Renal pelvis (tissue), 1 donor: ENCODE measurements at regions not wholly inside any gene's neighbourhood (a gene's known extent, or its start where the extent isn't known, plus 50 kb on each side); places are given as distances from the start of the nearest gene placed in this dataset.

Experiments used
- DNase-seq: peaks from one replicate; pipeline ENCODE4 v3.0.0-alpha.2; 2013

DNA sequence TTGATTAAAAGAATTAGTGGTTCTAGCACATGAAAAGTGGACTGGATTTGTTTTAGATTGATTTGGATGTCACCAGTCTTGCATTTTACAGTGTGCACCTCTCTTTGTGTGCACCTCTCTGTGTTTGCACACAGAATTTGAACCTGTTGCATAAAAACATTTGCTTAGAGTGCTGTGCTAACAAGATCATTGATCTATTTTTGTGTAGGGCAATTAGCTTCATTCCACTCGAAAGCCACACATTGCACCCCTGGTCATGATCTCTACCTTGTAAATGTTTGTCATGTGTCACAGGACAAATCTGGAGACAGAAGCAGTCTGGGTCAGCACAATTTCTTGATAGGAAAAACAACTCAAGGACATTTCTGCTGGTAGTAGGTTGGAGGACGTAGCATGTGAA lies 258.7 kb upstream of the LINC00305 start:
- DNase-seq, result no peak

DNA sequence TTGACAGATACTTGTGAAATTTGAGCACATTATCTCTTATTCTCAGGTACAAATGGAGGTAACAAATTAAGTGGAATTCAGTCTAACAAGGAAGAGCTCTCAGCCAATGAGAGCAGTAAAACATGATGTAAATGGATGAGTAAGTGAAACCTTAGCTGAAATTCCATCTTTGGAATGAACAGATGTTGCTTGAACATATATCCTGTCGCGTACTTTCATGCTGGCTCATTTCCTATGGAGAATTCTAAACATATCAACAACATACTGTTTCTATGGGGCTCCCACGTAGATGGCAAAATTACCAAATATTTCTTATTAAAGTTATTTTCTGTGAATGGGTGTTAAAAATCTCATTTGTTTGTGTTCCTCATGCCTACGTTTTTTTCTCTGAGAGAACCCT lies 256.3 kb upstream of the LINC00305 start:
- DNase-seq, result no peak

DNA sequence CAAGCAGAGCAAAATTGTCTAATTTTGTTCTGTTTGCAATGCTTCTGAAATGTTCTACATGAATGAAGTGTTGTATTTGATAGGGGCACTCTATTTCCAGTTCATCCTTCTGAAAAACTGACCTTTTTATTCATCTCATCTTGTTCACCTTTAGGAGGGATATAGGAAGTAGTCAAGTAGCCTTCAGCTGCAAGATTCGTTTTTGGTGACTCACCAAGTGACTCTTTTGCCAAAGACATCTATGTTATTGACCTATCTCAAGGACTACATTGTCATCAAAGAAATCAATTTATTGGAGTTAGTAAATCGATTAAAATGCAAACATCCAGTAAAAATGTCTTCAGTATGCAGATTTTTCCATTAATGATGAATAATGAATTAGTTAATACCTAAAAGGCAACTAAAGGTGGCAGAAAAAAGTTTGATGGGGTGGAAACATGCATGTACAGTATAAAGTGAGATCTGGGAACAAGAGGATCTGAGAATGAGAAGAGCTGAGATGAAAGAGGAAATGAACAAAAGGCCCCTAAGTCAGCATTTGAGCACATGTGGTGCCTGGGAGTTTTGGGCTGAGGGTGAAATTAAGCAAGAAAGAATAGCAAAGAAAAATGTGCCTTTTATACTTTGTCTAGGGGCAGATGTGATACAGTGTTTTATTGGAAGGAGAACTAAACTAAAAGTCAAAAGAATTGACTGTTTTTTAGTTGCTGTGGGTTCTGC lies 255.1 kb upstream of the LINC00305 start:
- DNase-seq, result no peak

DNA sequence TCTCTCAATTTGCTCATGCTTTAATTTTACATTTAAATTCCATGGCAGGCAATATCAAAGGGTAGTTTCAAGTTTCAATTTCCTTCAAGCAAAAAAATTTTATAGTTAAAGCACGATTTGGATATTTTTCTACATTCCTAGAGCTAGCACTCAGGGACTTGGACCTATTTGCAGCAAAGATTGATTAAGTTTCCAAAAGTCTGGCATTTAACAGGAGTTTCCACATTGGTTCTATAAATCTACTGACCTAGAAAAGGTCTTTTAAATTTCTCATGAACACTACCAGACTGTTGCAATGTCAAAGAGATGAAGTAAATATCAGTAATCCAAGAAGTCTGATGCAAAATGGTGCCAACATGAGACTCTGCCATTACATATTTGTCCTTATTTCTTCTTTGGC lies 253.7 kb upstream of the LINC00305 start:
- DNase-seq, result no peak

DNA sequence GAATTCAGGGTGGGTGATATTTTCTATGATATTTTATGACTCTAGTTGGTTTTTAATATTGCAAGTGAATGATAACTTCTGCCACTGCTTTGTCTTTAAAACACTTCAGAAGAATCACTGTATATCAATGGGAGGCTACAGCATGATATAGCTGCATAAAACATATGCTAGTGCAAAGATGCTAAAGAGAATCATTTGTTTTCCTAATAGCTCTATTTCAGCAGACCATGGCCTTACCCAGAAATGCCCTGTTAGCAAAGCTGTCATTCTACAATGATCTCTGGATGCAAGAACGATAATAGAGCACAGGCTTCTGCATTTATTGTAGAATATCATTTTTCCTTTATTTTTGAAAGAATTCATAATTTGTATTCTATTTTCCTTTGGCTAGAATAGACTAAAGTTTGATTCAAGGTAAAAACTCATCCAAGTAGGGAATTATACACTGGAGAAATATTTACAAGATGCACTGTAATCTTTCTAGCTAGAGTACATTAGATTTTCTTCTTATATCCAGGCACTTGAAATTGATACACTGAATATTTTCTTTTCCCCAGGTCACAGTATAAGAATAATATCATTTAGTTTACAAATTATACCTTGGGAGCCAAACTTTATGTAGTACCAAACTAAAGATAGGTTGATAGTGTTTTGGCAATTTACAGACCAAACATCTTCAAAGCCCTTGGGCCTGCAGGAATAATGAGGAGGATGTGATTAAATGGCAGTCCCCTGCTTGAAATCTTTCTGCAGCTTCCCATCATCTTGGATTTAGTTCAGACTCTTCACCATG lies 252.6 kb upstream of the LINC00305 start:
- DNase-seq, result no peak

DNA sequence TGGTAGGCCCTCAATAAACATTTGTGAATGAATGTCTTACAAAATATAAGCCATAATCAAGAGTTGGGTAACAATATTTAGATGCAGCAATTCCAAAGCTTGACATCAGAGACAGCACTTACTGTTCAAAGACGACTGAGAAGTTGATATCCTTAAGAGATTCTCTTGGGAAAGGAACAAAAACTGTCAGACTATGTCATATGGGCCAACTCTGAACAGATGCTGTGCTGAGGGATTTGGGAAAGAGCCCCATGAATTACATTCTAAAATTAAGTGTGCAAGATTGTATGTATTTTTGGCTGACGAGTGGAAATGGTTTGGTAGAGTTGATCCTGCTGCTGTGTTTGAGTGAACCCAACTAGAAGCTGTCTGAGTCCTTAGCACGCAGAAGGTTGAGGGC lies 250.7 kb upstream of the LINC00305 start:
- DNase-seq, result no peak

DNA sequence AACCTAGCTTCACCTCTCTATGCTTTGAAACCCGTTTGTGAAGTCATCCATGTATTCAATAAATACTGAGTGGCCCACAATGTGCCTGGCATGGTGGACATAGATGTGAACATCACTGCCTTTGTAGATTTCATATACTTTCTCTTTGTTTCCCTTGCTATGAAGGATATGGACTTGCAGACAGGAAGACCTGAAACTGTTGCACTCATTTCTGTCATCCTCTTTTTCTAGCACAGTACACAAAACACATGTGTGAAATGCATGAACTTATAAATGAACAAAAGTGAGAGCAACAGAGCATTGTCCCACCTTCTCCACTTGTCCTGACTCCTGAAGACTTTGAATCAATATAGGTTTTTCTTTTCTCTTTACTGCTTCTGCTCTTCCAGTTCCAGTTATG lies 249.4 kb upstream of the LINC00305 start:
- DNase-seq, result no peak

DNA sequence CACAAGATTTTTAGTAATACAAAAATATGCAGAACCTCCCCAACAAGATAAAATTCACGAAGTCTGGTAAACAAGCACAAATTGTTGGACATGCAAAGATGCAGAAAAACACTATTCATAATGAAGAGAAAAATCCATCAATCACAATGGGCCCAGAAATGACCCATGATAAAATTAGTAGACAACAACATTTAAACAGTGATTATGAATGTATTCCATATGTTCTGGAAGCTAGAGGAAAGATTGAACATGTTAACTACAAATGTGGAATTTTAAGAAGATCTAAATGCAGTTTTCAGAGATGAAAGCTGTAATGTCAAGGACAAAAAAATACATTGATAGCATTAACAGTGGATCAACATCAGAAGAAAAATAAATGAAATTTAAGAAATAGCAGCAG lies 243.3 kb upstream of the LINC00305 start:
- peak; percentile 16 for DNase-seq

DNA sequence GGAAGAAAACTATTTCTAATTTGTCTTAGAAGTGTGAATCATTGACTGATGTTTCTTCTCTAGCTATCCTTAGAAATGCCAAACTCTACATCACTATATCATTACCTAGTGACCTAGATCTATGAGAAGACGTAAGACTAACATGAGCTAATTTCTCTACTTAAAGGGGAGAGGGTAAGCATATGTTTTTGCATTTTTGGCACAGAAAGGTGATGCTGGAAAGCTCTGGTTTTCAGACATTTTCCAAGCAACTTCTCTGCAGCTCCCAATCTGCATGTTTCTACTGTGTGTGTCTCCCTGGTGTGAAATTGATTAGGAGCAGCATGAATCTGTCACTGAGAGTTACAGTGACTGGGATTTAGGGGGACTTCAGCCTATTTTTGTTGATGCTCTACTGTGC lies 235.2 kb upstream of the LINC00305 start:
- no peak for DNase-seq

DNA sequence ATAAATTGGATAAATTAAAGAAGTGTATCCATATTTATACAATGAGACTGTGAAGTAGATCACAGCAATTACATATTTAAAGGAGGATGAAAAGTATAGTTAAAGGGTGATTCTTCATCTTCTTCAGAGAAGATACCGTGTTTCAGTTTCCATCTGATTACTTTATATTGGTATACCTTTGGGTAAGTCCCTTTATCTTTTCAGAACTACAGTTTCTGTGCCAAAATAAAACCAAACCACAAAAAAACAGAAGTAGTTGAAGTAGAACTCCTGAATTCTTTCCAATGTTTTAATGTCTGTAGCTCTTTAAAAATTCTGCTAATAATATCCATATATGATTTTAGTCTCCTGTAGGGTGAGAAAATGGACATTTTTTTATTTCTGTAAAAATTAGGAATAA lies 231.2 kb upstream of the LINC00305 start:
- DNase-seq, result no peak

DNA sequence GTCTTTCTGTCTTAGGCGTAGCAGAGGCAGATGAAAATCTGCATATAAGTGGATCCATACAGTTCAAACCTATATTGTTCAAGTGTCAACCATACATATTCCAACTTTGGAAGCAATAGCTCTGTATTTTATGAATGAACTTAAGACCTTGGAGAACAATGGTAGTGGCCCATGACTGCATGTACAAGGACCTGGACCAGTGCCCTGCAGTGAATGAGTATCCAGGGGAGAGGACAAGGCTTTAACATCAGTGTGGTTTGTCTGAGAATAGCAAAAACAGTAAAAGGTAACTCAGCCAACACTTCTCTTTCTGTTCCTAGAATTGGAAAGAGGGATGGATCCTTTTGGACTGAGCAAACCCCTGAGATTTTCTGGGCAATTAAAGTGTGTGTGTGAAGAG lies 230.8 kb upstream of the LINC00305 start:
- DNase-seq, result no peak

DNA sequence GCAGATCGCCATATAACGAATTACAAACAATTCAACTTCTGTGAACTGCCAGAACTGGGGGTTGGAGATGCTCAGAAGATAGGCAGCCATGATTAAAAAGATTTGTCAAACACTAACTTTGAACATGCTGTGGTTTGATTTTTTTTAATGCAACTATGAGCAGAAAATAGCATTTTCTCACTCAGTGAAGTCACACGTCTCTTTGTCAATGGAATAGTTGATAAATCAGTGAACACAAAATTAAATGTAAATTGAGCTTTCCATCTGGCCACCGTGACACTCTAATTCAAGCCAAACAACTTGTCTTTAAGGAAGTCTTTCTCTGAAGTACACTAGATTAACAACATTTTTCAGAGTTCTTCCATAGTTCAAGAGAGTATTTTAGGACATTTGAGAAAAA lies 228.6 kb upstream of the LINC00305 start:
- DNase-seq, result no peak

DNA sequence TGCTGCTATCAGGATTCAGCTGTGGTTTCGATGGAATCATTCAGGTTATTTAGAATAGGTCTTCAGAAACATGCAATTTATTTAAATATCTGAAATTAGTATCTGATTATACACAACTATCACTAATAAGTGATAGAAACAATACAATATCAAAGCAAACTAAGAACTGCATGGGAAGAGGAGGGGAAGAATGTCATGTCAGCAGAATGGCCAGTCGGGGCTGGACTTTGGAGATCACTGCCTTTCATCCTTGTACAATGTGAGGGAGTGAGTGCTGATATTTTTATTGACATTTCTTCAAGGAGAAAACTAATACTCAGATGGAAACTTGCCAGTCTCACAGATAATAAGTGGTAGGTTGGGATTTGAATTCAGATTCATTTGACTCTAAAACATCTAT lies 224.0 kb upstream of the LINC00305 start:
- no peak for DNase-seq

DNA sequence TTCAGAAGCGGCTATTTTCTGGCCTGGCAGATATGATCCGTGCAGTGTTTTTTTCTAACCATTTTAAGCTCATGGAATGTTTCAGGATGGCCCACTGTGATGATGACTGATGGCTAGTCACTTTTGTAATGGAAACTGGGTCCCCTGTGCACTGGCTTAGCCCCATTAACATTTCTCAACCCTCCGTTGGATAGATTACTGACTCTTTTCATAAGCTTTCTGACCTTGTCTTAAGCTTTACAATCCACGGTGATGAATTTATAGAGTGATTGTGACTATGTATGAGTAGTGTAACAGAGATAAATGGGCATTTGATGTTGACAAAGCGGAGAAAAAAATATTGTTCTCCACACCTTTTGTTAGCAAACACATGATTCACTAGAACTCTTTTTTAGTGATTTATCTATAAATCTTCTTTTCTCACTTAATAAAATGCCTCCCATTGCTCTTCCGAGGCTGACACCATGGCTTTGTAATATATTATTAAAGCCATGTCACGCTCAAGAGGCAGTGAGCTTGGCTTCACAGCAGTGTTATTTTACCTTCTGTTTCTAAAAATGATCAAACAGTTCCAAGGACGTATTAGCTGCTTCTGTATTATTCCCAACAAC lies 221.0 kb upstream of the LINC00305 start:
- DNase-seq, result peak; percentile 15

DNA sequence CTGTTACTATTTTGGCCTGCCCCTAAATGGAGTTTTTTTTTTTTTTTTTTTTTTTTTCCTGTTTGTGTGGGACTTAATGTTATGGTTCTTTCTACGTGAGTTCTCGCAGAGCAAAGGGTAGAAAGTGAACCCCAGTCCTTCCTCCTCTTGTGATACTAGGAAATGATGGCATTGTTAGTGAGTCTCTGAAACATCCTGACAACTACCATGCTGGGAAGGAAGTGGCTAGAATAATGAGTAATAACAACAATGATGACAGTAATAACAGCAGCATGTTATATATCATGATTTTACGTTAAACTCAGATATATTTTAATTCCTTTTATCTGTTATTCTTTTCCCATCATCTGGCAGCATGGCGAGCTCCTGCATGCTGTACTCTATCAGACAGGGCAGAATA lies 216.2 kb upstream of the LINC00305 start:
- DNase-seq, result no peak

DNA sequence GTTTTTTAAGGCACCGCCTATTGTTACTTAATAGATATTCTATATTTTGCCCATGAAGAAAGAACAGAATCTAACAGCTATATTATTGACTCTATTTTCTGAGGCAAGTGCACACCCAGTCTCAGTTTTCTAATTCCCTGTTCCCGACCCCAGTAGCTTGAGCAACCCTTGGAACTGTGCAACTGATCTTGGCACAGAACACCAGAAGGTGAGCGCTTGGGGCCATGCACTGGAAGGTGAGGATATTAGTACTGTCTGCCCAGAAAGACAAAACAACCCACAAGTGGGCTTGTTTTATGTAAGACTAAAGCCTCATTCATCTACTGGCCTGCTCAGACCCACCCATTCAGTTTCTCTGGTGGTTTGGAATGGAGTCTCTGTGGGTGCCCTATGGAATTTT lies 188.8 kb upstream of the LINC00305 start:
- DNase-seq, result no peak

DNA sequence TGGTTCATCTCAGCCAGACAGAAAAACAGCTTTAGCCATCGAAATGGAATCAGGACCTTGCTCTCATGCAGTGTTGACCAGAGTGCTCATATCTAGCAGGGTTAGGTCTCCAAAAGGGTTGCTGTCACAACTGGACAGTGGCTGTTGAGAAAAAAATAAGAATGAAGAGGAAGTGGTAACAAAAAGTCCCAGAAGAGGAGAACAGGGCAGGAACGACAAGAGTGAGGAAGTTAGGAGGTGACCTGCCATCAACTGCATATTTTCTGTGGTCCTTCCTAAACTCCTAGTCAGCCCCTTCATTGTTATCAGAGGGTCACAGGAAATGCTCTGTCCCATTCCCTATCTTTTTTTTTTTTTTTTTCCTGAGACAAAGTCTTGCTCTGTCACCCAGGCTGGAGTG lies 188.1 kb upstream of the LINC00305 start:
- no peak for DNase-seq

DNA sequence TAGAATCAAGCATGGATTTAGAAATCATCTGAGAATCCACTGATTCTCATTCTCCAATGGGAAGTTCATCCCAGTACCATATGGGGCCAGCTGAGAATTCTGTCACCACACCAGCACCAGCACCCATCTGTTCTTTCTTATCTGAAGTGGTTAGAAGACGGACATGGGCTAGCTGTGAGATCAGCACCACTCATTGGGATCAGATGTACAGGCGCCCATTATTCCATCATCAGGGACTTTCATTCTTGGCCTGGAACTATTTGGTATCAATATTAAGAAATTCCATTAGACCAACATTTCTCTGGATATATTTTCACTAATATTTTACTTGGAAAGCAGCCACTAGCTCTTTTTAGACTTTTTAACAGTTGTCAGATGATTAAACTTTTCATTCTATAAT lies 185.9 kb upstream of the LINC00305 start:
- no peak for DNase-seq

DNA sequence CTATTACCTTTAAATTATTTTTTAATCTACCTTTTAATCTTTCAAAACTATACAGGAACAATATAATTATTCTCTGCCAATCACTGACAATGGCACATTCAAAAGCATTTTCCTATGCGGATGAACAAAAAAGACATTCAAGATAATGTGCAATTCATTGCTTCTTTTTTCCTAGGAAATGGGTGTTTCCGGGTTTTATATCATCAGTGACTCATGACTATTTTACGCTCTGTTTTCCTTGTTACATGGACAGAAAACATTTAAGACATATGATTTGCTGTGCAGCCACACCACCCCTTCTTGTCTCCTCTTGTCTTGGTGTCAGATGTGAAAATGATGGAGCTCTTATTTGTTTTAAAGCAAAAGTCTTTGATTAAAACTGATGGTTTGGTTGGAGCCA lies 184.7 kb upstream of the LINC00305 start:
- DNase-seq, result no peak

DNA sequence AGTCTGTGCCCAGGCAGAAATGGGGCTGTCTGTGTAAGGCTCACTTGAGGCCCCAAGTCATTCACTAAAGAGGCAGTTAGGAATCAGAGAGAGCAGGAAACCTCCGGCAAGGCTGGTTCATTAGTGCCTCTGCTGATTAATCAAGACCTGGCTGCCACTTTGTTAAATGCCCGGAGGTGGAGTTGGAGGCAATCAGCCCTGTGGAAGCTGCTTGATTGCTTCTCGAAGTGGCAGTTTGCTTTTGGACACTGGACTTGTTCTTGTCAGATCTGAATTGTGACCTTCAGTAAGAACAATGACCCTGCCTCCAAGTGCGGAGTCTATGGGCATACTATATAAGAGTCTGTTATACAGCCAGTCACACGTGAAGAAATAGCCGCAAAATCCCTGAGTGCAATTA lies 183.9 kb upstream of the LINC00305 start:
- DNase-seq, result no peak

DNA sequence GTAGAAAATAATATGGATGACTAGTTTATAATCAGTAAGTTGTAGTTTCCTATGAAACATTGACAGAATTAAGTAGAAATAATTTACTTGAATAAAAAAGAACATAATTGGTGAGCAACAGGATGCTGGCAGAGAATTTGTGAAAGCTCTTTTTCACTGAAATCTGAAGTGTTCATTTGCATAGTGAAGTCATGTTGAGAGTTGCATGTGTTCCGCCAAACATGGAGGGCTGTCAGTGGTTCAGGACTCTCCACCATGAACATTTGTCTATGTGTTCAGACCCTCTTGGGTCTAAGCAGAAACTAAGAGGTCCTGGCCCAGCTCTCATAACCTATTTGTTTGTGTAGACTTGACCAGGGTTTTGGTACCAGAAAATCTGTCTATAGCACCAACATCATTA lies 182.5 kb upstream of the LINC00305 start:
- no peak for DNase-seq

DNA sequence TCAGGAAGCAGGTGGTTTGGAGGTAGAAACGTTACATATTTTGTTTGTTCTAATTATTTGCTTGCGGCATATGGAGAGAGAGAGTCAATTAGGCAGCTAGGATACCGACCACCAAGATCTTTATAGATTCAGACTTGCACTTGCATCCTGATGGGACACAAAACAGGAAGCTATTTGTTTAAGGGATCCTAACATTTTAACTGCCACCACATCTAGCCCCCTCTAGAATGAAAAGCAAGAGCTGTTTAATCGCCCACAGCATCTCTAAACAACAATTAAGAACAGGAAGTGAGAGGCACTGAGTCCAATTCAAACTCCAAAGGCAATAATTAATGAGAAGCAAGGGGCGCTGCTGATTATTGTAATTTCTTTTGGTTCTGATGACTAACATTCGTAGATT lies 182.0 kb upstream of the LINC00305 start:
- no peak for DNase-seq

DNA sequence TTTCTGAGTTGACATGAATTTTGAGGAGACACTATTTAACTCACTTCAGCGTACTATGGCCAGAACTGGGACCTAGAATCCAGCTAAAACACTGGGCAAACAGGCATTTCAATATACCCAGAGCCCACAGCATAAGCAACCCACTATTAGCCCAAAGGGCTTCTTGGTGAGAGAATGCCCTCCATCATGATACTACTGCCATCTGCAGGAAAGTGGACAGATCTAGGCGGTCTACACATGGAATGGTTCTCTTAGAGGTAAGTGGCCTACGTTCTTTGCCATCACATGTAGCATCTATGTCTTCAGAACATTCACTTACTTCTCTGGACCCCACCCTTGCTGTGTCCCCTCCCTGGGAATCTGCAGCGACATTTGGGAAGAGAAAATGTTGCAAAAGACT lies 181.3 kb upstream of the LINC00305 start:
- no peak for DNase-seq
